Mucosa of rectum (tissue), 2 donors: ENCODE measurements at regions not wholly inside any gene's neighbourhood (a gene's known extent, or its start where the extent isn't known, plus 50 kb on each side); places are given as distances from the start of the nearest gene placed in this dataset.
"Not testable (repeated sequence)": the region's sequence is repeated elsewhere in the genome, so short reads cannot be mapped to it uniquely, and the experiment has no call there.

Experiments used
- H3K27ac ChIP-seq, 2 donors: one replicate each; pipeline ENCODE4 v1.7.0; 2013; ENCODE audit warnings: inconsistent platforms in 2 of 2, low read depth in 2 of 2, low read length in 2 of 2
- H3K27me3 ChIP-seq, 2 donors: one replicate each; pipeline ENCODE4 v1.7.0; 2013; ENCODE audit warnings: low read length in 2 of 2; ENCODE audit not compliant: control insufficient read depth in 2 of 2, insufficient read depth in 2 of 2
- H3K36me3 ChIP-seq, 2 donors: one replicate each; pipeline ENCODE4 v1.7.0; 2013; ENCODE audit warnings: low read length in 2 of 2; ENCODE audit not compliant: control insufficient read depth in 2 of 2, insufficient read depth in 2 of 2
- H3K4me1 ChIP-seq, 2 donors: one replicate each; pipeline ENCODE4 v1.7.0; 2013; ENCODE audit warnings: low read length in 2 of 2, mild to moderate bottlenecking in 1 of 2; ENCODE audit not compliant: control insufficient read depth in 2 of 2, insufficient read depth in 2 of 2
- H3K4me3 ChIP-seq, 2 donors: one replicate each; pipeline ENCODE4 v1.7.0; 2013; ENCODE audit warnings: low read length in 2 of 2
- H3K9ac ChIP-seq, 2 donors: one replicate each; pipeline ENCODE4 v1.7.0; 2013; ENCODE audit warnings: low read length in 2 of 2, low read depth in 1 of 2, mild to moderate bottlenecking in 1 of 2
- H3K9me3 ChIP-seq, 2 donors: one replicate each; pipeline ENCODE4 v1.7.0; 2013; ENCODE audit warnings: low read length in 2 of 2; ENCODE audit not compliant: control insufficient read depth in 2 of 2
- donor health status: healthy.
- donor health status: Normal muscosa, but diverticular disease.

- Histone ChIP-seq H3K27ac (no peak overlapping the region), H3K4me1 (no peaks in the 10 kb centered on the region), H3K36me3 (no peaks in the 10 kb centered on the region), H3K27me3 (no peaks in the 10 kb centered on the region), H3K4me3 (no peak overlapping the region), H3K9me3 (no peaks in the 10 kb centered on the region), H3K9ac (no peak overlapping the region)
Measured at GRCh38 chr4:79673898-79674297, 265.9 kb upstream of the GK2 start.

- Histone ChIP-seq H3K27me3 (no peaks in the 10 kb centered on the region), H3K36me3 (no peaks in the 10 kb centered on the region), H3K27ac (no peak overlapping the region), H3K4me3 (no peak overlapping the region), H3K9ac (no peak overlapping the region), H3K9me3 (no peaks in the 10 kb centered on the region), H3K4me1 (no peaks in the 10 kb centered on the region)
Measured at GRCh38 chr4:79673377-79673776, 265.3 kb upstream of the GK2 start.

GRCh38 chr4:79666875-79667274, 258.8 kb upstream of the GK2 start:
- no peak overlapping the region for H3K4me3 ChIP-seq
- H3K27ac ChIP-seq: no peak overlapping the region
- no peaks in the 10 kb centered on the region for H3K4me1 ChIP-seq
- H3K9me3 ChIP-seq: no peaks in the 10 kb centered on the region
- H3K27me3 ChIP-seq: no peaks in the 10 kb centered on the region
- no peaks in the 10 kb centered on the region for H3K36me3 ChIP-seq
- H3K9ac ChIP-seq: no peak overlapping the region

- H3K36me3 ChIP-seq: no peaks in the 10 kb centered on the region
- H3K27me3 ChIP-seq: no peaks in the 10 kb centered on the region
- no peak overlapping the region for H3K4me3 ChIP-seq
- H3K9me3 ChIP-seq: no peaks in the 10 kb centered on the region
- H3K4me1 ChIP-seq: no peaks in the 10 kb centered on the region
- H3K9ac ChIP-seq: no peak overlapping the region
- no peak overlapping the region for H3K27ac ChIP-seq
Measured at GRCh38 chr4:79666112-79666511, 258.1 kb upstream of the GK2 start.

GRCh38 chr4:79663865-79664264, 255.8 kb upstream of the GK2 start:
- Histone ChIP-seq H3K4me3 (no peak overlapping the region), H3K27me3 (no peaks in the 10 kb centered on the region), H3K9ac (no peak overlapping the region), H3K4me1 (no peaks in the 10 kb centered on the region), H3K9me3 (no peaks in the 10 kb centered on the region), H3K36me3 (no peaks in the 10 kb centered on the region), H3K27ac (no peak overlapping the region)

GRCh38 chr4:79663141-79663540, 255.1 kb upstream of the GK2 start:
- Histone ChIP-seq H3K9me3 (no peaks in the 10 kb centered on the region), H3K27me3 (no peaks in the 10 kb centered on the region), H3K9ac (no peak overlapping the region), H3K4me1 (no peaks in the 10 kb centered on the region), H3K27ac (no peak overlapping the region), H3K36me3 (no peaks in the 10 kb centered on the region), H3K4me3 (no peak overlapping the region)

- H3K4me1 ChIP-seq: no peaks in the 10 kb centered on the region
- H3K27ac ChIP-seq: no peak overlapping the region
- H3K36me3 ChIP-seq: no peaks in the 10 kb centered on the region
- H3K4me3 ChIP-seq: no peak overlapping the region
- H3K9me3 ChIP-seq: no peaks in the 10 kb centered on the region
- H3K27me3 ChIP-seq: no peaks in the 10 kb centered on the region
- no peak overlapping the region for H3K9ac ChIP-seq
Measured at GRCh38 chr4:79662651-79663050, 254.6 kb upstream of the GK2 start.

- H3K4me1 ChIP-seq: no peaks in the 10 kb centered on the region
- H3K4me3 ChIP-seq: no peak overlapping the region
- H3K9me3 ChIP-seq: no peaks in the 10 kb centered on the region
- no peaks in the 10 kb centered on the region for H3K27me3 ChIP-seq
- H3K36me3 ChIP-seq: no peaks in the 10 kb centered on the region
- H3K27ac ChIP-seq: no peak overlapping the region
- no peak overlapping the region for H3K9ac ChIP-seq
Measured at GRCh38 chr4:79661196-79661595, 253.2 kb upstream of the GK2 start.

GRCh38 chr4:79659308-79659870, 251.4 kb upstream of the GK2 start:
- H3K9ac ChIP-seq, H3K4me1 ChIP-seq, H3K36me3 ChIP-seq, H3K27ac ChIP-seq, H3K4me3 ChIP-seq, H3K9me3 ChIP-seq, H3K27me3 ChIP-seq: not testable (repeated sequence)

- Histone ChIP-seq H3K27ac (no peak overlapping the region), H3K4me1 (no peaks in the 10 kb centered on the region), H3K4me3 (no peak overlapping the region), H3K36me3 (no peaks in the 10 kb centered on the region), H3K9ac (no peak overlapping the region), H3K27me3 (no peaks in the 10 kb centered on the region), H3K9me3 (no peaks in the 10 kb centered on the region)
Measured at GRCh38 chr4:79657379-79657778, 249.4 kb upstream of the GK2 start.

GRCh38 chr4:79653871-79654270, 245.8 kb upstream of the GK2 start:
- H3K27ac ChIP-seq: no peak overlapping the region
- no peak overlapping the region for H3K4me3 ChIP-seq
- no peaks in the 10 kb centered on the region for H3K9me3 ChIP-seq
- H3K4me1 ChIP-seq: peaks cover 0 to 3% of the 10 kb centered on the region in 2 donors
- H3K9ac ChIP-seq: no peak overlapping the region
- H3K27me3 ChIP-seq: no peaks in the 10 kb centered on the region
- no peaks in the 10 kb centered on the region for H3K36me3 ChIP-seq
